IMR-90 (cell line): ENCODE measurements at regions not wholly inside any gene's neighbourhood (a gene's known extent, or its start where the extent isn't known, plus 50 kb on each side); places are given as distances from the start of the nearest gene placed in this dataset.

ENCODE experiments used
- ATAC-seq: fragments of 200-7000 bp; cut with Tn5 transposase; 2 replicates; pipeline ENCODE4 v1.9.1; 2020; ENCODE audit warnings: low read depth, mild to moderate bottlenecking, moderate library complexity
- BruUV-seq: library from RNA; stranded (reverse); fragments of 400-500 nt; replicated peaks from 2 replicates; lab custom pipeline; 2021; lab: Mats Ljungman, UMichigan
- CTCF ChIA-PET: fragments of 300-600 bp; formaldehyde crosslinking; extraction: SDS; loops from one replicate; lab custom pipeline; 2021; ENCODE audit warnings: antibody characterized with exemption; lab: Yijun Ruan, JAX
- POLR2A ChIA-PET: fragments of 300-600 bp; sonication (Branson Sonifier 250); formaldehyde crosslinking; loops from one replicate; lab custom pipeline; 2022; ENCODE audit warnings: antibody characterized with exemption; ENCODE audit not compliant: unreplicated experiment; lab: Charles Lee
- DNase-seq: peaks from one replicate; pipeline ENCODE4 v3.0.0; 2013
- H2AFZ ChIP-seq: replicated peaks from 2 replicates; pipeline ENCODE3; 2013; ENCODE audit warnings: low read length, mild to moderate bottlenecking; ENCODE audit not compliant: poor library complexity
- H2AK5ac ChIP-seq: 2 replicates; pipeline ENCODE4 v1.6.1; 2013; ENCODE audit warnings: low read depth, low read length, inconsistent platforms
- H2AK9ac ChIP-seq: replicated peaks from 2 replicates; pipeline ENCODE3; 2013; ENCODE audit warnings: mild to moderate bottlenecking, low read depth, low read length, moderate library complexity; ENCODE audit not compliant: poor library complexity
- H2BK120ac ChIP-seq: 2 replicates; pipeline ENCODE4 v1.6.1; 2013; ENCODE audit warnings: low read depth, low read length, inconsistent platforms
- H2BK15ac ChIP-seq: 3 replicates; pipeline ENCODE4 v1.6.1; 2013; ENCODE audit warnings: low read depth, low read length, inconsistent platforms
- H2BK20ac ChIP-seq: 2 replicates; pipeline ENCODE4 v1.6.1; 2013; ENCODE audit warnings: low read depth, mild to moderate bottlenecking, inconsistent platforms, low read length, moderate library complexity
- H2BK5ac ChIP-seq: 2 replicates; pipeline ENCODE4 v1.6.1; 2013; ENCODE audit warnings: mild to moderate bottlenecking, low read depth, low read length, inconsistent platforms; ENCODE audit not compliant: poor library complexity, severe bottlenecking
- H3K14ac ChIP-seq: replicated peaks from 2 replicates; pipeline ENCODE4 v1.6.1; 2013; ENCODE audit warnings: low read depth, low read length, inconsistent platforms
- H3K18ac ChIP-seq: 2 replicates; pipeline ENCODE4 v1.6.1; 2013; ENCODE audit warnings: low read depth, low read length, control low read depth
- H3K23ac ChIP-seq: 2 replicates; pipeline ENCODE4 v1.6.1; 2013; ENCODE audit warnings: low read depth, low read length, inconsistent platforms
- H3K27ac ChIP-seq: 2 replicates; pipeline ENCODE4 v1.5.1; 2013; ENCODE audit warnings: mild to moderate bottlenecking, control low read depth, low read length; ENCODE audit not compliant: insufficient read depth
- H3K27me3 ChIP-seq: 2 replicates; pipeline ENCODE4 v1.6.1; 2013; ENCODE audit warnings: low read length; ENCODE audit not compliant: control insufficient read depth, insufficient read depth
- H3K36me3 ChIP-seq: 2 replicates; pipeline ENCODE4 v1.6.1; 2013; ENCODE audit warnings: low read length, mixed read lengths; ENCODE audit not compliant: control insufficient read depth, insufficient read depth
- H3K4ac ChIP-seq: 2 replicates; pipeline ENCODE4 v1.6.1; 2013; ENCODE audit warnings: low read depth, low read length, inconsistent platforms
- H3K4me1 ChIP-seq: 2 replicates; pipeline ENCODE4 v1.6.1; 2013; ENCODE audit warnings: low read length, mixed read lengths; ENCODE audit not compliant: control insufficient read depth, insufficient read depth
- H3K4me2 ChIP-seq: 2 replicates; pipeline ENCODE4 v1.6.1; 2013; ENCODE audit warnings: low read depth, mild to moderate bottlenecking, control low read depth, low read length, moderate library complexity
- H3K4me3 ChIP-seq: 2 replicates; pipeline ENCODE4 v1.5.1; 2013; ENCODE audit warnings: low read depth, mild to moderate bottlenecking, control low read depth, low read length, moderate library complexity; ENCODE audit not compliant: insufficient read depth
- H3K56ac ChIP-seq: 2 replicates; pipeline ENCODE4 v1.6.1; 2013; ENCODE audit warnings: low read length, inconsistent platforms; ENCODE audit not compliant: insufficient read depth; ENCODE audit errors: extremely low read depth
- H3K79me1 ChIP-seq, 2 experiments: 2 replicates each; pipeline ENCODE4 v1.6.1; 2013; ENCODE audit warnings: low read length in 2 of 2, inconsistent platforms in 1 of 2, low read depth in 1 of 2
- H3K9ac ChIP-seq: 2 replicates; pipeline ENCODE4 v1.6.1; 2013; ENCODE audit warnings: low read depth, low read length, control low read depth
- H3K9me1 ChIP-seq: 2 replicates; pipeline ENCODE4 v1.6.1; 2013; ENCODE audit warnings: low read length, inconsistent platforms; ENCODE audit not compliant: insufficient read depth
- H3K9me3 ChIP-seq: 2 replicates; pipeline ENCODE4 v1.6.1; 2013; ENCODE audit warnings: low read length; ENCODE audit not compliant: control insufficient read depth, insufficient read depth
- H4K20me1 ChIP-seq: 2 replicates; pipeline ENCODE4 v1.6.1; 2013; ENCODE audit warnings: low read length, inconsistent platforms; ENCODE audit not compliant: insufficient read depth
- H4K5ac ChIP-seq: 2 replicates; pipeline ENCODE4 v1.6.1; 2013; ENCODE audit warnings: mild to moderate bottlenecking, low read depth, low read length, control low read depth
- H4K8ac ChIP-seq, 2 experiments: 2 replicates each; pipeline ENCODE4 v1.6.1; 2013; ENCODE audit warnings: low read depth in 2 of 2, low read length in 2 of 2, control low read depth in 1 of 2, inconsistent platforms in 1 of 2
- H4K91ac ChIP-seq: 2 replicates; pipeline ENCODE4 v1.6.1; 2013; ENCODE audit warnings: low read depth, low read length, inconsistent platforms; ENCODE audit not compliant: insufficient read depth
- CEBPB ChIP-seq: IDR thresholded peaks from 2 replicates; pipeline ENCODE4 v1.6.1; 2012; ENCODE audit warnings: low read depth, low read length, improper control_type of control experiment
- CHD1 ChIP-seq: IDR thresholded peaks from 2 replicates; pipeline ENCODE4 v1.6.1; 2012; ENCODE audit warnings: low read depth, low read length, improper control_type of control experiment
- FOS ChIP-seq: fragments of 150-350 bp; IDR thresholded peaks from 2 replicates; pipeline ENCODE4 v1.6.1; 2016; ENCODE audit warnings: low read depth, low read length
- MAFK ChIP-seq: IDR thresholded peaks from 2 replicates; pipeline ENCODE4 v1.6.1; 2012; ENCODE audit warnings: low read depth, low read length, improper control_type of control experiment
- MXI1 ChIP-seq: IDR thresholded peaks from 2 replicates; pipeline ENCODE4 v1.6.1; 2012; ENCODE audit warnings: low read depth, mild to moderate bottlenecking, low read length, moderate library complexity, borderline replicate concordance
- NFE2L2 ChIP-seq: fragments of 150-350 bp; IDR thresholded peaks from 2 replicates; pipeline ENCODE4 v1.6.1; 2016; ENCODE audit warnings: low read depth, mild to moderate bottlenecking, low read length
- POLR2A ChIP-seq: IDR thresholded peaks from 2 replicates; pipeline ENCODE4 v1.6.1; 2012; ENCODE audit warnings: mild to moderate bottlenecking, low read depth, low read length
- RAD21 ChIP-seq: IDR thresholded peaks from 2 replicates; pipeline ENCODE4 v1.6.1; 2012; ENCODE audit warnings: low read length, improper control_type of control experiment
- RCOR1 ChIP-seq: IDR thresholded peaks from 2 replicates; pipeline ENCODE4 v1.6.1; 2012; ENCODE audit warnings: mild to moderate bottlenecking, low read length, improper control_type of control experiment; ENCODE audit not compliant: insufficient replicate concordance
- RFX5 ChIP-seq: IDR thresholded peaks from 2 replicates; pipeline ENCODE4 v1.8.0; 2012; ENCODE audit warnings: low read depth, mild to moderate bottlenecking, low read length, moderate library complexity
- SMC3 ChIP-seq: fragments of 150-350 bp; IDR thresholded peaks from 2 replicates; pipeline ENCODE4 v1.6.1; 2016; ENCODE audit warnings: low read depth, mild to moderate bottlenecking, antibody characterized with exemption, low read length, moderate library complexity
- WGBS, 2 experiments: methylation state at CpG; one replicate each; pipeline versions ENCODE4 v1.1.5 to v1.1.7; 2013; ENCODE audit warnings: missing lambda C conversion rate in 2 of 2; ENCODE audit not compliant: insufficient read length in 1 of 2; ENCODE audit errors: extremely low coverage in 2 of 2; 5-methylcytosine and 5-hydroxymethylcytosine counted together
- dilution Hi-C: fragments of 300-500 bp; cut with HindIII; formaldehyde crosslinking; loops from one replicate; pipeline ENCODE4 v1.14.3; 2018; ENCODE audit warnings: low sequenced_read_pairs; ENCODE audit not compliant: unreplicated experiment
- in situ Hi-C: fragments of 300-500 bp; cut with MboI; formaldehyde crosslinking; loops from 3 replicates; pipeline ENCODE4 v1.14.3; 2019; ENCODE audit warnings: low sequenced_read_pairs, inconsistent platforms, mixed read lengths
- intact Hi-C: fragments of 100-400 bp; cut with micrococcal nuclease; formaldehyde crosslinking; loops from 2 replicates; pipeline ENCODE4 v1.10.0; 2022
- TF ChIP-seq, protein P1 (sequence below): fragments of 150-350 bp; IDR thresholded peaks from 2 replicates; pipeline ENCODE4 v1.6.1; 2016; ENCODE audit warnings: low read depth, mild to moderate bottlenecking, low read length, moderate library complexity, borderline replicate concordance
- TF ChIP-seq, protein P2 (sequence below): fragments of 150-350 bp; IDR thresholded peaks from 2 replicates; pipeline ENCODE4 v1.6.1; 2017; ENCODE audit warnings: mild to moderate bottlenecking, antibody characterized with exemption, low read length, low read depth
- TF ChIP-seq, protein P3 (sequence below): conservative IDR thresholded peaks from 2 replicates; pipeline ENCODE4 v1.5.1; 2012; ENCODE audit warnings: mild to moderate bottlenecking, low read depth, low read length, improper control_type of control experiment

DNA sequence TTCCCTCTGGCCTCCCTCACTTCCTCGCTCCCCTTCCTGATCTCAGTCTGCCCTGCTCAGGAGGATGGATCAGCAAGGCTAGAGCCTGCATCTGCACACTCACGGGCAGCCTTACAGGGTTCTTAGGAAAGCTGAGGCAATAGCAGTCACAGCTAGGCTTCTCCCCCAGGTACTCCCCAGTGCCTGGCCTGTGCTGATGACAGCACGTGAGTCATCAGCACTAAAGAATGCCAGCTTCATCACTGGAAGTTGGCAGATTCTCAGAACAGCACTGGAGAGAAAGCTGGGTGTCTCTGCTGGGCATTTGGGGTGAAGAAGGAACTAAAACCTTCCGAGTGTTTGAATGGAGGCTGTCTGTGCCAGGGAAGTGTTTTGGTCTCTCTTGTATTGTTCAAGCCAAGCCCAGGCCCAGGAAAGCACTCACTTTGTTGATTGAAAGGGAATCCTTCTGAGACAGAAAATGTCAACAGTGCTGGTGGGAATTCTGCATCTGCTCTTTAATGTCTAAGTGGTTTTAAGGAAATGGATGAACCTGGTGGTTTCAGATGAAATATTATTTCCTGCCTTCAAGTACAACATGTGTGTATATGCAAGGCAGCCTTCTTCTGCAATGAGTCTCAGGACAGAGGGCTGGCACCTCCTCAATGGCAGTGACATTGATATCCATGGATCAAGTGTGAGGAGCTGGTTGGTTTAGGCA, 73.0 kb upstream of the SCOC start:
- Histone ChIP-seq H4K5ac (no peak overlapping the region), H3K56ac (no peak overlapping the region), H2AFZ (peak overlapping the region; percentile 75), H2AK9ac (peak overlapping the region; percentile 30), H2AK5ac (peak overlapping the region; percentile 72), H3K9ac (no peak overlapping the region), H4K91ac (no peak overlapping the region), H2BK5ac (no peak overlapping the region), H3K79me1 (no peaks in the 10 kb centered on the region), H3K23ac (peak overlapping the region; percentile 34; the same call in 1 of the 2 replicates), H3K27me3 (no peaks in the 10 kb centered on the region), H3K4me2 (no peak overlapping the region), H3K9me1 (peaks cover 10% of the 10 kb centered on the region; the same call in 1 of the 2 replicates), H3K9me3 (no peaks in the 10 kb centered on the region), H3K4me1 (peaks cover 20% of the 10 kb centered on the region), H2BK20ac (peak overlapping the region; percentile 44; the same call in 1 of the 2 replicates), H2BK15ac (peak overlapping the region; percentile 77; the same call in 2 of the 3 replicates), H3K4ac (peak overlapping the region; percentile 74), H3K4me3 (no peak overlapping the region), H3K27ac (no peak overlapping the region), H3K14ac (0 out of 2 replicates have a peak overlapping the region, but pooled peaks have one; percentile 29), H3K18ac (peak overlapping the region; percentile 25; the same call in 1 of the 2 replicates), H4K8ac (peak overlapping the region; percentile 45; a peak in 2 of 4 replicates), H2BK120ac (peak overlapping the region; percentile 48), H3K36me3 (no peaks in the 10 kb centered on the region), H4K20me1 (no peaks in the 10 kb centered on the region)
- 33% methylated on average over 2 of the region's 4 CpGs; no CpG with 5 or more reads in 1 of the 2 experiments for WGBS, 2 experiments
- in situ Hi-C loops (no loop called here), dilution Hi-C loops (no loop called here), intact Hi-C loops (no loop called here)
- DNase-seq (peak; percentile 87), ATAC-seq (peak; percentile 65)
- ChIA-PET CTCF (interaction anchor here (0.6 kb wide), 1 partner anchor 309 kb away, joined by 4 read pairs; no protein-coding TSS in a partner anchor), POLR2A (interaction anchor here (0.5 kb wide), 1 partner anchor 34 kb away, joined by 5 read pairs; no protein-coding TSS in a partner anchor)
- no TSS peak for BruUV-seq
- TF ChIP-seq MAFK = no peak
- no peak for TF ChIP-seq MXI1
- TF ChIP-seq CEBPB = peak; percentile 86
- TF ChIP-seq, protein P1, sequence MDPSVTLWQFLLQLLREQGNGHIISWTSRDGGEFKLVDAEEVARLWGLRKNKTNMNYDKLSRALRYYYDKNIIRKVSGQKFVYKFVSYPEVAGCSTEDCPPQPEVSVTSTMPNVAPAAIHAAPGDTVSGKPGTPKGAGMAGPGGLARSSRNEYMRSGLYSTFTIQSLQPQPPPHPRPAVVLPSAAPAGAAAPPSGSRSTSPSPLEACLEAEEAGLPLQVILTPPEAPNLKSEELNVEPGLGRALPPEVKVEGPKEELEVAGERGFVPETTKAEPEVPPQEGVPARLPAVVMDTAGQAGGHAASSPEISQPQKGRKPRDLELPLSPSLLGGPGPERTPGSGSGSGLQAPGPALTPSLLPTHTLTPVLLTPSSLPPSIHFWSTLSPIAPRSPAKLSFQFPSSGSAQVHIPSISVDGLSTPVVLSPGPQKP = no peak
- no peak for TF ChIP-seq CHD1
- TF ChIP-seq, protein P2, sequence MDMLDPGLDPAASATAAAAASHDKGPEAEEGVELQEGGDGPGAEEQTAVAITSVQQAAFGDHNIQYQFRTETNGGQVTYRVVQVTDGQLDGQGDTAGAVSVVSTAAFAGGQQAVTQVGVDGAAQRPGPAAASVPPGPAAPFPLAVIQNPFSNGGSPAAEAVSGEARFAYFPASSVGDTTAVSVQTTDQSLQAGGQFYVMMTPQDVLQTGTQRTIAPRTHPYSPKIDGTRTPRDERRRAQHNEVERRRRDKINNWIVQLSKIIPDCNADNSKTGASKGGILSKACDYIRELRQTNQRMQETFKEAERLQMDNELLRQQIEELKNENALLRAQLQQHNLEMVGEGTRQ = no peak
- TF ChIP-seq RAD21 = no peak
- no peak for TF ChIP-seq NFE2L2
- TF ChIP-seq RFX5 = no peak
- TF ChIP-seq FOS = peak; percentile 82
- TF ChIP-seq, protein P3, sequence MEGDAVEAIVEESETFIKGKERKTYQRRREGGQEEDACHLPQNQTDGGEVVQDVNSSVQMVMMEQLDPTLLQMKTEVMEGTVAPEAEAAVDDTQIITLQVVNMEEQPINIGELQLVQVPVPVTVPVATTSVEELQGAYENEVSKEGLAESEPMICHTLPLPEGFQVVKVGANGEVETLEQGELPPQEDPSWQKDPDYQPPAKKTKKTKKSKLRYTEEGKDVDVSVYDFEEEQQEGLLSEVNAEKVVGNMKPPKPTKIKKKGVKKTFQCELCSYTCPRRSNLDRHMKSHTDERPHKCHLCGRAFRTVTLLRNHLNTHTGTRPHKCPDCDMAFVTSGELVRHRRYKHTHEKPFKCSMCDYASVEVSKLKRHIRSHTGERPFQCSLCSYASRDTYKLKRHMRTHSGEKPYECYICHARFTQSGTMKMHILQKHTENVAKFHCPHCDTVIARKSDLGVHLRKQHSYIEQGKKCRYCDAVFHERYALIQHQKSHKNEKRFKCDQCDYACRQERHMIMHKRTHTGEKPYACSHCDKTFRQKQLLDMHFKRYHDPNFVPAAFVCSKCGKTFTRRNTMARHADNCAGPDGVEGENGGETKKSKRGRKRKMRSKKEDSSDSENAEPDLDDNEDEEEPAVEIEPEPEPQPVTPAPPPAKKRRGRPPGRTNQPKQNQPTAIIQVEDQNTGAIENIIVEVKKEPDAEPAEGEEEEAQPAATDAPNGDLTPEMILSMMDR = no peak
- TF ChIP-seq RCOR1 = no peak
- no peak for TF ChIP-seq POLR2A
- no peak for TF ChIP-seq SMC3
